Adrenal gland (tissue), 9 donors: ENCODE measurements at regions not wholly inside any gene's neighbourhood (a gene's known extent, or its start where the extent isn't known, plus 50 kb on each side); places are given as distances from the start of the nearest gene placed in this dataset.

Source experiments
- DNase-seq, 7 donors: peaks; one replicate each; pipeline ENCODE4 v3.0.0-alpha.2; 2019 to 2020
- H3K27ac ChIP-seq, 5 donors: fragments of 200-600 bp; sonication (generic) in 4 of 5; 1 replicate in 3 of 5; 2 replicates in 2 of 5; pipeline versions ENCODE4 v1.5.1 to v1.8.0; 2016 to 2020; ENCODE audit warnings: mild to moderate bottlenecking in 1 of 5
- H3K27me3 ChIP-seq: fragments of 200-600 bp; 2 replicates; pipeline ENCODE4 v1.8.0; 2021
- H3K36me3 ChIP-seq, 2 donors: fragments of 200-600 bp; replicated peaks in 1 of 2; 1 replicate in 1 of 2; 2 replicates in 1 of 2; pipeline versions ENCODE4 v1.5.1 to v1.8.0; 2018 to 2022
- H3K4me1 ChIP-seq, 2 donors: fragments of 200-600 bp; replicated peaks in 1 of 2; 1 replicate in 1 of 2; 2 replicates in 1 of 2; pipeline versions ENCODE4 v1.5.1 to v1.8.0; 2018 to 2021
- H3K4me3 ChIP-seq, 4 donors: fragments of 200-600 bp; sonication (generic) in 3 of 4; one replicate each; pipeline ENCODE4 v1.5.1; 2016 to 2018
- H3K9me3 ChIP-seq, 3 donors: fragments of 200-600 bp; sonication (generic) in 1 of 3; replicated peaks in 1 of 3; 1 replicate in 2 of 3; 2 replicates in 1 of 3; pipeline versions ENCODE4 v1.5.1 to v1.8.0; 2016 to 2021
- POLR2A ChIP-seq, 2 donors: fragments of 450-650 bp; IDR thresholded peaks; one replicate each; pipeline ENCODE4 v1.6.1; 2017; ENCODE audit warnings: antibody characterized with exemption in 2 of 2, mild to moderate bottlenecking in 2 of 2, moderate library complexity in 1 of 2
- WGBS, 4 donors: extraction: QIAGEN DNeasy Blood & Tissue Kit in 2 of 4; methylation state at CpG; one replicate each; pipeline versions ENCODE4 v1.1.5 to v1.1.7; 2013 to 2017; 5-methylcytosine and 5-hydroxymethylcytosine counted together
- intact Hi-C, 2 donors: fragments of 100-400 bp; cut with DNase I; formaldehyde crosslinking; loops; one replicate each; pipeline versions ENCODE4 v1.14.1 to v1.15.0; 2022 to 2023
- TF ChIP-seq, protein P1 (sequence below), 6 experiments: fragments of 450-650 bp in 4 of 6; fragments of 200-600 bp in 2 of 6; sonication (generic) in 1 of 6; IDR thresholded peaks; 1 replicate in 5 of 6; 2 replicates in 1 of 6; pipeline versions ENCODE4 v1.5.1 to v1.8.0; 2016 to 2021; ENCODE audit warnings: antibody characterized with exemption in 6 of 6, mild to moderate bottlenecking in 2 of 6, moderate library complexity in 1 of 6
- donor health status: healthy with polysubstance abuse.
- donor health status: Bipolar disorder and iron deficiency.
- donor health status: DM: yes; HTN: yes; CAD: no.
- donor health status: DM: no; HTN: no; CAD: no.
- donor health status: DM: no; HTN: no; CAD: no.

DNA sequence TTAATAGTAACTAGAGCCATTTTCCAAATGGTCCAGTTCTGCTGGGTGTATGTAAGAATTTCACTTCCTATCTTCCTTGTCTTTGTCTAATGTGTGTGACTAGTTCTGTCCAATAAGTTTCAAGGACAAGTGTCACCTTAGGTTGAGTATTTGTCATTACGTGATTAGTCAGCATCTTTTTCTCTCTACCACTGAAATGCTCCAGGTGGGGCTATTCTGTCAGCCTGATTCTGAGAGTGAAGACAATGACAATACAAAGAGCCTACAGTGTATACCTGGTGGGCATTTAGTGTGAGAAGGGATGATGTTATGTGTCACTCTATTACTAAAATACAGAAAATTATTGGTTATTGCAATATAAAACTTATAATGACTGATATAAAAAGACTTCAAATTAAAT, 876.3 kb downstream of the C4orf33 start:
- WGBS, 4 donors: 69 to 86% (median 78%) methylated on average over 1 of the region's 1 CpG
- Histone ChIP-seq H3K27me3 (no peaks in the 10 kb centered on the region), H3K9me3 (no peaks in the 10 kb centered on the region), H3K4me3 (no peak overlapping the region), H3K27ac (no peak overlapping the region), H3K4me1 (no peaks in the 10 kb centered on the region), H3K36me3 (no peaks in the 10 kb centered on the region)
- intact Hi-C loops: no loop called here
- no peak for DNase-seq
- TF ChIP-seq, protein P1, sequence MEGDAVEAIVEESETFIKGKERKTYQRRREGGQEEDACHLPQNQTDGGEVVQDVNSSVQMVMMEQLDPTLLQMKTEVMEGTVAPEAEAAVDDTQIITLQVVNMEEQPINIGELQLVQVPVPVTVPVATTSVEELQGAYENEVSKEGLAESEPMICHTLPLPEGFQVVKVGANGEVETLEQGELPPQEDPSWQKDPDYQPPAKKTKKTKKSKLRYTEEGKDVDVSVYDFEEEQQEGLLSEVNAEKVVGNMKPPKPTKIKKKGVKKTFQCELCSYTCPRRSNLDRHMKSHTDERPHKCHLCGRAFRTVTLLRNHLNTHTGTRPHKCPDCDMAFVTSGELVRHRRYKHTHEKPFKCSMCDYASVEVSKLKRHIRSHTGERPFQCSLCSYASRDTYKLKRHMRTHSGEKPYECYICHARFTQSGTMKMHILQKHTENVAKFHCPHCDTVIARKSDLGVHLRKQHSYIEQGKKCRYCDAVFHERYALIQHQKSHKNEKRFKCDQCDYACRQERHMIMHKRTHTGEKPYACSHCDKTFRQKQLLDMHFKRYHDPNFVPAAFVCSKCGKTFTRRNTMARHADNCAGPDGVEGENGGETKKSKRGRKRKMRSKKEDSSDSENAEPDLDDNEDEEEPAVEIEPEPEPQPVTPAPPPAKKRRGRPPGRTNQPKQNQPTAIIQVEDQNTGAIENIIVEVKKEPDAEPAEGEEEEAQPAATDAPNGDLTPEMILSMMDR (IDR thresholded peaks at IDR 0.05): no peak
- no peak for TF ChIP-seq POLR2A (IDR thresholded peaks at IDR 0.05)

DNA sequence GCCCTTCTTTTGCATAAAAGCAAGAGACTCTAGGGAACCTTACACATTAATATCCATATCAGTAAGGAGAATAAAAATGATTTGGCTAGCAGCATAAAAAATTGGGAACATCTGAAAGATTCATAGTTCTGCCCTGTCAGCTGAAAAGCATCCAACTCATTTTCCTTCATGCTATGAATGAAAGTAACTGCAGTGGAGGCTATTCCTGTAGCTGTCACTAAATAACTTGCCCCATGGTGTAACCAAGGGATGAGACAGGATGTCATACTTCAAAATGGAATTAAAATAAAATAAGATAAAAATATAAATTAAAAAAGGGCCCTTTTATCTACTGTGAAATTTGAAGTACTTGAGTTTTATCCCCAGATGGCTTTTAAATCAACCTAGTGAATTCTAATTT, 878.8 kb downstream of the C4orf33 start:
- Histone ChIP-seq H3K4me1 (no peaks in the 10 kb centered on the region), H3K27me3 (no peaks in the 10 kb centered on the region), H3K27ac (no peak overlapping the region), H3K36me3 (no peaks in the 10 kb centered on the region), H3K4me3 (no peak overlapping the region), H3K9me3 (no peaks in the 10 kb centered on the region)
- no peak for DNase-seq
- TF ChIP-seq, protein P1 (IDR thresholded peaks at IDR 0.05): no peak
- no peak for TF ChIP-seq POLR2A (IDR thresholded peaks at IDR 0.05)
- intact Hi-C loops: no loop called here

DNA sequence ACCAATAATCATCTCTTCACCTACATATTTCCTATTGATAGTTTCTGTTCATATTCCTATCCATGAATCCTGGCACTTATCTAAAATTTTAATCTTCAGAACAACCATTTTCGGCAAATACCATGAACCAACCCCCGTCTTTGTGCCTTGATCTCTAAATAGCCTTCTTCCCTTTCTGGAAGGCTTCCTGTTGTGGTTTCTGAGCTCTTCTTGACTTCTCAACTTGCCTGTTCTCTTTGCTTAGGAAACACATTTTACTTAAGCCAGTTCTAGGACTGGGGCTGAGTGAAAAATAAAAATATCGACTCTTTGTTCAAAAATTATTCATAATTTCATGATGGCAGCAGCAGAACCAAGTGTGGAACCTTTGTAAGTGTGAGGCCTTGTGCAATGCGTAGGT, 882.4 kb downstream of the C4orf33 start:
- 65 to 81% (median 73%) methylated on average over 4 of the region's 4 CpGs for WGBS, 4 donors
- H3K27me3 ChIP-seq: no peaks in the 10 kb centered on the region
- H3K4me1 ChIP-seq: no peaks in the 10 kb centered on the region
- intact Hi-C loops: no loop called here
- no peak overlapping the region for H3K4me3 ChIP-seq
- no peak for DNase-seq
- H3K27ac ChIP-seq: no peak overlapping the region
- H3K9me3 ChIP-seq: no peaks in the 10 kb centered on the region
- H3K36me3 ChIP-seq: no peaks in the 10 kb centered on the region
- no peak for TF ChIP-seq POLR2A (IDR thresholded peaks at IDR 0.05)
- TF ChIP-seq, protein P1 (IDR thresholded peaks at IDR 0.05): no peak

DNA sequence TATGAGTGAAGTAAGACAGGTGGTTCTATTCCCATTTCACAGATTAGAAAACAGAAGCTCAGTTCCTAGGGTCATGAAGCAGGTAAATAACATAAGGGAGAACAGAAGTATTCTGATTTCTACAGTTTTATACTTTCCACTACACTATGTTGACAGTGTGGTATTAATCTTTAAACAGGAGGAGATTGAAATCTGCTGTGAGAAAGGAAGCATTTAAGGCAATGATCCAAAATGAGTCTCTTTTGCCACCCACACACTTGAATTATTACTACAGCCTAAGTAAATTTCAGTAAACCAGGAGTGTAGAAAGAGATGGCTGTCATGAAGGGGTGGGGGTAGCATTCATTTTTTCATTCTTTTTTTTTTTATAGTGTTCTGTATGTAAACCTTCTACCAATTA, 893.0 kb downstream of the C4orf33 start:
- intact Hi-C loops: no loop called here
- TF ChIP-seq, protein P1 (IDR thresholded peaks at IDR 0.05): no peak
- no peak for TF ChIP-seq POLR2A (IDR thresholded peaks at IDR 0.05)
- no peak overlapping the region for H3K4me3 ChIP-seq
- no peaks in the 10 kb centered on the region for H3K36me3 ChIP-seq
- no peak overlapping the region for H3K27ac ChIP-seq
- H3K9me3 ChIP-seq: no peaks in the 10 kb centered on the region
- no peaks in the 10 kb centered on the region for H3K4me1 ChIP-seq
- no peaks in the 10 kb centered on the region for H3K27me3 ChIP-seq
- DNase-seq: no peak
